Heart left ventricle (tissue), 13 donors: ENCODE measurements at regions not wholly inside any gene's neighbourhood (a gene's known extent, or its start where the extent isn't known, plus 50 kb on each side); places are given as distances from the start of the nearest gene placed in this dataset.

Experiments used
- CTCF ChIP-seq, 12 donors: fragments of 200-600 bp; sonication (generic) in 4 of 12; IDR thresholded peaks; one replicate each; pipeline versions ENCODE4 v1.5.0 to v1.8.0; 2018 to 2022; ENCODE audit warnings: antibody characterized with exemption in 12 of 12, mild to moderate bottlenecking in 5 of 12
- POLR2A ChIP-seq, 2 donors: fragments of 450-650 bp; IDR thresholded peaks; one replicate each; pipeline ENCODE4 v1.6.1; 2017; ENCODE audit warnings: antibody characterized with exemption in 2 of 2, mild to moderate bottlenecking in 2 of 2, moderate library complexity in 2 of 2
- donor health status: ischemic (EF 13 %, LVEDD 7.1; RV severe dilation, severe dysfunction).
- donor health status: DM: no; HTN: yes; CAD: no.
- donor health status: DM: no; HTN: no; CAD: no.
- donor health status: ischemic (EF 25% LVEDD 6.9; RV normal size, moderate dysfunction).
- donor health status: ischemic (EF 25% LVEDD 5.7; RV mildly dilated, moderate dysfunction).
- donor health status: ischemic (EF 35%, LVEDD 5.7; RV mildly dilated, moderate dysfunction).
- donor health status: nonischemic (EF 11% LVEDD 7.7; RV severe dilation, severe dysfunction).
- donor health status: DM: yes; HTN: yes; CAD: no.
- donor health status: PGD.
- donor health status: ischemic (EF 29% LVEDD 5.4; RV normal size, mild dysfunction).
- donor health status: nonischemic (EF 23%, LVEDD 6.1; RV moderate dilation, normal function).

- no peak for TF ChIP-seq POLR2A (IDR thresholded peaks at IDR 0.05)
- TF ChIP-seq CTCF (IDR thresholded peaks at IDR 0.05), result no peak
These were observed 1168.5 kb upstream of the ADGRL2 start for GRCh38 chr1:80632284-80632683.
